ENCODE measurements at regions not wholly inside any gene's neighbourhood (a gene's known extent, or its start where the extent isn't known, plus 50 kb on each side); places are given as distances from the start of the nearest gene placed in this dataset.
A peak's percentile ranks its signal among the peaks of the same experiment; 100 is the strongest.

DNA sequence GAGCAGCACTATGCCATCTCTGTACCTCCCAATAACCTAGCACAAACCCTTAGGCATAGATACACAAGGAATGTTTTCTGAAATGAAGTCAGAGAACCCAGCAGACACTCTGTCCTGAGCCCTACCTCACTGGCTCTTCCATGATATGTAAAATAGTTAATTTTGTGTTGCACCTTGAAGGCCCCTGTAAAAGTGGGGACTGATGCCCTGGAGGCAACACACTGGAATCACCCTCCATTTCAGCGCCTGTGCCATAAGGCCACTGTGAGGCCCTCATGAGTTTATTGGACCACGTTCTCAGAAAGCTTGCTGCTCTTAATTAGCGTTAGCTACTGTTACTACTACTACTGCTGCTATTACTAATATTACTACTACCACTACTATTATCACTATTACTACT lies 670.1 kb upstream of the SOX11 start:
- no peak for FAIRE-seq

DNA sequence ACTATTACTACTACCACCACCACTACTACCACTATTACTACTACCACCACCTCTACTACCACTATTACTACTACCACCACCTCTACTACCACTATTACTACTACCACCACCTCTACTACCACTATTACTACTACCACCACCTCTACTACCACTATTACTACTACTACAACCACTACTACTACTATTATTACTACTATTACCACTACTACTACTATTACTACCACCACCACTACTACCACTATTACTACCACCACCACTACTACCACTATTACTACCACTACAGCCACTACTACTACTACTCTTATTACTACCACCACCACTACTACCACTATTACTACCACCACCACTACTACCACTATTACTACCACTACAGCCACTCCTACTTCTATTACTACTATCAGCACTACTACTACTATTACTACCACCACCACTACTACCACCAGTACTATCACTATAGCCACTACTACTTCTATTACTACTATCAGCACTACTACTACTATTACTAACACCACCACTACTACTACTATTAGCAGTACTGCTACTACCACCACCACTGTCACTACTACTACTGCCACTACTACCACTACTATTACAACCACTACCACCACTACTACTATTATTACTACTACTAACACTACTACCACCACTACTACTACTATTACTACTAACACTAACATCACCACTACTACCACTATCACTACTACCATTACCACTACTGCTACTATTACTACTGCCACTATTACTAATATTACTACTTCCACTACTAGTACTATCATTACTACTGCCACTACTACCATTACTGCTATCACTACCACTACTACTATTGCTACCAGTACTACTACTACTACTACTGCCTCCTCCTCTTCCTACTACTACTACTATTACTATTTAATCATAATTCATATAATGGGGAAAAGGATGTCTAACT lies 669.2 kb upstream of the SOX11 start:
- peak; percentile 46 for FAIRE-seq

DNA sequence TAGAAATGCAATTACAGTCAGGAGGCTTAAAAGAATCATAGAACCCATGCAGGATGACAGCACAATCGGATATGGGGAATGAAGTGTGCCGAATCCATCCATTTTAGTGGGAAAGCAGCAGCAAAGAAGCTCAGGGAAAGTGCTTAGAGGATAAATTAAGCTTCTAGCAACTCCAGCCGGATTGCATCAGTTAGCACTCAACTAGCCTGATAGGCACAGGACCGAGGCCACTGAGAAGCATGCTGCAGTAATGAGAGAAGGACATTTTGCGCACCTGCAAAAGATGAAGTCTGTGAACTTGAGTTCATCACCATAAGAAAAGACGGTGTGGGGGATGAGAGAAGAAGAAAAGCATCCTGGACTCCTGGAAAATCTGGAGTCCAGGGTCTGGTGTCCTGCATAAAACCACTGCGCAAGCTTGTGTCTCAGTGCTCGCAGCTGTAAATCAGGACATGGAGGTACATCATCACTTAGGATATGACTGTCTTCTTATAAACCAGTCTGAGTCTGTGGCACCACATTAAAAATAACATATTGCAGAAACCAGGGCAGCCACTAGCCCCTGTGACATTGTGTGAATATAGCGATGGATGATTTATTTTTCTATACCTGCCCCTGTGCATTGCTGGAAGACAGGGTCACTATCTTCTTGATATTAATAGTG lies 665.5 kb upstream of the SOX11 start:
- FAIRE-seq, result no peak

DNA sequence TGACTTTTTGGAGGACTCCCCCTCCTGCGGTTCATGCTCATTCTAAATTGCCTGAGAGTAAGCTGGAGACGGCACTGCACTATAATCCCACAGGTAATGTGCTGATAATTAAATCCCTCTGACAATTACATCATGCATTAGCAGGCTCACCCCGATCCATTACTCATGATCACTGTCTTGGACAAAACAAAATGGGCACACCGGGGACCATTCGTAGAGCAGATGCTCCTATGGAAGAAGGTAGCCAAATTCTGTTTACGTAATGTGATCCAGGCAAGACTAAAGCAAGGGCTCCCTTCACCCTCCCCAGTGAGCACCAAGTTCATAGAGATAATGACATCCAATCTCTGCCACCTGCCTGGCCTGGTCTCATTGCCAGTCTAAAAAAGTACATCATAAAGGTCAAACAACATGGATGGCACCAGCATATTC lies 657.1 kb upstream of the SOX11 start:
- FAIRE-seq, result no peak

DNA sequence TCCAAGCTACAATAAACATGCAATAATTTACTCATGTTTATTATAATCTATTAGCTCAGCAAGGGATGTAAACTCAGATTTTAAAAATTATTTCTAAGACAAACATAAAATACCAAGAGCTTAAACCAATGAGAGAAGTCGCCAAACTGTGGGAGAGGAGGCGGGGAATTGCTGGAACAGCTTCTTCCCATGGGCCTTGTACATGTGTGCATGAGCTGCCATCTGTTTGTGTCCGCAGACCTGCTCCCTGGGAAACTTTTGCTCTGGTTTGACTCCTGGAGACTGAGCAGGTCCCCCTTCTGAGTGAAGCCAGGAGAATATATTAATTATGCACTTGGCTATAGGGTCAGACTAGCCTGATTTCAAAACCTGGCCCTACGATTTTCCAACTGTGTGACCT lies 655.9 kb upstream of the SOX11 start:
- no peak for FAIRE-seq

DNA sequence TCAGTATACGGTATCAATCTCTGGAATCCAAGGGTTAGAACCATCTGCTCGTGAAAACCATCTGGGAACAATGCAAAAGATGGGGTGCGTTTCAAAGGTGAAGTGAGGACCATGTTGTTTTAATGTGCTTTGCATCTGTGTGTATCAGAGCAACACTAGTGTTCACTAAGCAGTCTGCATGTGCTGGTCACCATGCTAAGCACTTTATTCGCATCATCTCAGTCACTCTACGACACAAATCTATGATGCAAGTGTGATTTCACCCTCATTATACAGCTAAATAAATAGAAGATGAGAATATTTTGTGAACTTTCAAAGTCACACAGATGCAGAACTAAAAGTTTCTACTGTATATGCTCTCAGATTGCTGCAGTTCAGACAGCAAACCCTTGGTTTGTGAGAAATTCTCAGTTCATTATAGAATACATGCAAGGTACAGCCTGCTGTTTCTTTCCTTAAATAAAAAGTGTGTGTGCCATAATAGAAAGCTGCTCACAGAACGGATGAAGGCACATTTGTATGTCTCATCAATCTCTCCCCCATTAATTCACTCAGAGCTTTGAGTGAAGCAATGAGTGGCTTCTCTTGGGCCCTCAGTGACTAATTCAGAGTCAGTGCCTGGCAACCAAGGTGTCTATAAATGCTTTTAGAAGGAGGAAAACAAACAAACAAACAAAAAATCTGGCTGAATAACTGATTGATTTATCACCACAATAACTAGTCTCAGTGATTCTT lies 652.8 kb upstream of the SOX11 start:
- no peak for FAIRE-seq

DNA sequence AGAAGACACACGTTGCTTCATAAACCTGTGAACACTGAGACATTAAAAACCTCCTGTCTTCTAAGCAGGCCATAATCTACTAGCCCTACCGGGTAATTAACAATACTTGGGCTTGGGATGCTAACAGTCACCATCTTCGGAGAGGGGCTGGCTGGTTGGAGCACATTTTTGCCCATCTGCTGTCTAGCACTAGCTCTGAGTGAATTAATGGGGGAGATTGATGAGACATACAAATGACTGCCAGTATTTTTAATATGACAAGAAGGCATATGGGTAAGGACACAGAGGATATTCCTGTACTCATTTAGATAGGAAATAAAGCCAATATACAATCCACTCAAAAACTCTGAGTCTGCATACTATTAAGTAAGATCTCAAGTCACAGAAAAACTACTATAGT lies 651.6 kb upstream of the SOX11 start:
- no peak for FAIRE-seq

DNA sequence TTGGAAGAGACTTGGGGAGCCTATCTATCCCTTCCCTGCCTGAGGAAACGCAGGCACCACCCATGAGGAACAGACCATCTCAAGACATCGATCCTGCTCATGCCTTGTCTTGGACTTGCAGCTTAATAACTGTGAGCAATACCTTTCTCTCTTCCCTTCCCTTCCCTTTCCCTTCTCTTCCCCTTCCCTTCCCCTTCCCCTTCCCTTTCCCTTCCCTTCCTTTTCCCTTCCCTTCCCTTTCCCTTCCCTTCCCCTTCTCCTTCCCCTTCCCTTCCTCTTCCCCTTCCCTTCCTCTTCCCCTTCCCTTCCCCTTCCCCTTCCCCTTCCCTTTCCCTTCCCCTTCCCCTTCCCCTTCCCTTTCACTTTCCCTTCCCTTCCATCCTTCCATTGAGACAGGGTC lies 650.7 kb upstream of the SOX11 start:
- FAIRE-seq, result no peak

DNA sequence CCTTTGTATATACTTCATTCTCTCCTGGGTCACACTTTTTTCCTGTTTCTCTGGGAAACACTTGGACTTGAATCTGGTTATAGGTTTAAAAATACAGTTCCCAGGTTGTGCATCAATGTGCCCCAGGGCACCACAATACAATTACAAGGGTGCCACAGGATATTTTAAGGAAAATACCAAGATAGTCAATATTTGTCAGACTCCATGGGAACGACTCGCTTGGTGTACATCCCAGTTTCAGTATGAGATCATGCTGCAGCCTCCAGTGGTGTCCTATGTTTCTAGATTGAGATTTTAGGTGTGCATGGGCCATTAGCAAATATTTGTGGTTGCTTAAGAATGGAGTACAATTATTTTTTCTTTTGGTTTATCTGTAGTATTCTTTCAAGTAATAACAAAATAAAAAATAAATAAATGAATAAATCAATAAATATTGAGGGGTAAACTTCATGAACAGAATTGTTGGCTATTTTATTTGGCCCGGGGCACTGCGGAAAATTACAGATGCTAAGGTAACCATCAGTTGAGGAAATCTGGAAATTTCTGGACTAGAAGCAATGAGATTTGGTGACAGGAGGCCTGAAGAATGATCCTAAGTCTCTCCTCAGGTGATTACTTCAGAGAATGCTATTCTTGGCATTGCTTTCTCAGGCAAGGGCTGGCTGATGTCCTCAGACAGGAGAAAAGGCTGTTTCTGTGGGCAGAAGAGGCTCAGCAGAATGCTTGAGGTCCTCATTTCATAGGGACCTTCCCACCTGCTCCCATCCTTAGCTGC lies 649.3 kb upstream of the SOX11 start:
- FAIRE-seq, result no peak

DNA sequence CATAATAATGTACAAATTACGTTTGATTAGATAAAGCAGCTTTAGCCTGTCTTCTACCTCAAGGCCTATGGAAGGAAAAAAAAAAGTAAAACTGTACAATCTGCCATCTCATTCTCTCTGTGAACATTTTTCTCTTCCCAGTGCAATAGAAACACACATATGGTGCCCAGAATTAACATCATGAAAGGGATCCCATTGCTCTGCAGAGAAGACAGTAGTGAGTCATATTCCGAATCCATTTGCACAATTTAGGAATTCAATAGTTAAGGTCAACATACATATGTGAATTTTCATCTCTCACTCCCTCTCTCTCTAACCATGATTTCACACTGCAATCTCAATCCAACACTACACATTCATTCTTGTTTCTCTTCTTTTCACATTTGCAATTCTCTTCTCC lies 640.9 kb upstream of the SOX11 start:
- FAIRE-seq, result no peak

DNA sequence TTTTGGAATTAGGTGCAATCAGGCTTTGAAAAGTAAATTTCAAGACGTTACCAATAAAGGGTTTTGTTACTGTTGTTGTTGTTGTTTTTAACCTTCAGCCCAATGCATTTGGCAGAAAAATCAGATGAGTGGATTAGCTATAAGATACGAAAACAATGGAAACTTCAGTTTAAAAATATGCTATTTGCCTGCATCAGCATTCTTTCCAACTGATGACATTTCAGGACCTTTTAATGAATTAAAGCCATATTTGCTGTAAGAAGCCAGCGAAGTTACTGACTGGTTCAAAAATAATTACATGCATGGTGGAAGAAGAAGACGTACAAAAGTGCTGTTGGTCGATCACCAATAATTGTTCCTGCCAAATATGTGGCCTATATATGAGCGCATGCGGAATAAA lies 639.3 kb upstream of the SOX11 start:
- no peak for FAIRE-seq

DNA sequence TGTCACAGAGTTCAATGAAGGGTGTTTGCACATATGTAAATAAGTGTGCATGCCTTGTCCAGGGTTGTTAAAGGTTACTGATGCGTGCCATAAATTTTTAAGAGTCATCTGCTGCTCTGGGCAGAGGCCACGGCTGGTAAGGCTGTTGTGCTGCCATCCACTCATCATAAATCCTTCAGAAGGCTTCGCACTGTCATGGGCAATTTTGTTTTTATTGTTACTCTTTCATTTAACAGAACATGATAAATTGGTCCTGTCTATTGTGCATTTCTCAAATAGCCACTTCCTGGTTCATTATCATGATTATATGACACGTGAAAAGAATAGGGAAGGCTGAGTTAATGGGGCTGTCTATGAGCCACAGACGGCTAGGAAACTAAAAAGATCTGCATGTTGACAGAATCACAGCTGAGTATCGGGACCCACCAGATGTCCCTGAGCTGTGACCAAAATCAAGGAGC lies 634.3 kb upstream of the SOX11 start:
- no peak for FAIRE-seq

DNA sequence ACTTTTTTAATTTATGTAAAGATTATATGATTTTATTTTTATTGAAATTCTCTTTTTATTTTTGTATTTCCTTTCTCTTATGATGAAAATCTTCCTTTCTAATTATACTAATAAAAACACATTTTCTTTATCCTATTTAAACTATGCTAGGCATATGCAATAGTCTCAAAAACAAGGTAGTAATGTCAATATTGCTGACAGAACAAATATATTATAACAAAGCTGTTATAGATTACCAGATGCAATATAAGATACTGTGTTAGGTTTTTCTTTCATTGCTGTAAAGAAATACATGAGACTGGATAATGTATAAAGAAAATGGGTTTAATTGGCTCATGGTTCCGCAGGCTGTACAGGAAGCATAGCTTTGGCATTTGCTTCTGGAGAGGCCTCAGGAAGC lies 631.2 kb upstream of the SOX11 start:
- FAIRE-seq, result no peak

DNA sequence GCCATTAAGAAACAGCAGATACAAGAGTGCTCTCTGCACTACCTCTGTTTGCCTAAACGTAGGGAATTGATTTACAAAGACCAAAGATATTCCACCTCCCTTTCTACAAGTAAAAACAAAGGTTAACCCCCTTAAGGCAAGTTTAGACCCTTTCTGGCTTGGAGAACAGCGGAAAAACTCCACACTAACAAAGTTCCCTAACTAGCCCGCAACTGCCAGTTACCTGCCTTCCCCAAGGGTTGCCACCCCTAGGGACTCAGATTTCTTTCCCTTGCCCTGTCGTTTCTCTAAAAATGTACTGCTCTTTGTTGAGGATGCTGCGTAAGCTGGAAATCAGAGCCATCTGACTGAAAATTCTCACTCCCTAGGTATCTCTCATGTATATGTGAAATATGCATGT lies 627.5 kb upstream of the SOX11 start:
- no peak for FAIRE-seq

DNA sequence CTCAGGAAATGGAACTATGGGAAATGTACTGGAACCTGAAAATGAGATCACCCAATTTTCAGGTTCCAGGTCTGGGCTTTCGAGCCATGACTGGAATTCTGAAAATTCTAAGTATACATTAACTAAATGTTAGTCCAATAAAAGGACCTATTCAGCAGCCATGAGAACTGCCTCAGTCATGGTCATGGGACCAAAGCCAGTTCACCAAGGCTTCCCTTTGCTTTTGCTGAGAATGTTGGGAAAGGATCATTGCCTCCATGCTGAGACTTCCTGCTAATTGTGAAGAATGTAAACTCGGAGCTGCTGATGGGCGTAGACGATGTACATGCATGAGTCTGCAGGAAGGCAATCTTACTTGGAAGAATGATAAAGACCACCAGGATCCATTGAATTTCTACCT lies 624.4 kb upstream of the SOX11 start:
- no peak for FAIRE-seq

DNA sequence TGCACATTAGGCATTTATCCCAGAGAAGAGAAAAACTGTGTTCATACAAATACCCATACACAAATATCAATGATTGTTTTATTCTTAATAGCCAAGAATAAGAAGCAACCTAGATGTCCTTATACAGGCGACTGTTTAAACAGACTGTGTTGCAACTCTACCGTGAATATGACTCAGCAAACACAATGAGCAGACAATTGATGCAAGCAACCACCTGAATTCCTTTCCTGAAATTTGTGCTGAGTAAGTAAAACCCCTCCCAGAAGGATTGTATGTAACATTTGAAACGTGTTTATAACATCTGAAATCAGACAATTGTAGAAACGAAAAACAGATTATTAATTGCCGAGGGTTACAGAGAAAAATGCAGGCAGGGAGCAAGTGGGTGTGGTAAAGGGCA lies 621.9 kb upstream of the SOX11 start:
- no peak for FAIRE-seq

DNA sequence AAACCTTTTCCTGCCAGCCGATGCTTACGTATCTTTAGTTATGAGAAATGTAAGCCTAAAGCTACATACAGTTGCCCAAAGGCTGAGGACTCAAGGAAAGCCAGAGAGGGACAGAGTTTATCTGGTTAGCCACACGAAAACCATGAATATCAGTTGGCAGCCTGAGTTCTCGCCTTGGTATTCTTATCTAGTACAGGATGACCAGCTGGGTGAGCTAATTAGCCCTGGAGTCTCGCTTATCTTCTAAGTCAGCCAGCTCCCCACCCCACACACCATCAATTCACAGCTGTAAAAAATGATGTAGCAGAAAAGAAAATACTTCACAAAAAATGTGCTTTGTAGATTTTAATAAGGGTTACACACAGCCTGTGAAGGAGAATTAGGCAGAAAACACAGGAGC lies 617.5 kb upstream of the SOX11 start:
- FAIRE-seq, result no peak

DNA sequence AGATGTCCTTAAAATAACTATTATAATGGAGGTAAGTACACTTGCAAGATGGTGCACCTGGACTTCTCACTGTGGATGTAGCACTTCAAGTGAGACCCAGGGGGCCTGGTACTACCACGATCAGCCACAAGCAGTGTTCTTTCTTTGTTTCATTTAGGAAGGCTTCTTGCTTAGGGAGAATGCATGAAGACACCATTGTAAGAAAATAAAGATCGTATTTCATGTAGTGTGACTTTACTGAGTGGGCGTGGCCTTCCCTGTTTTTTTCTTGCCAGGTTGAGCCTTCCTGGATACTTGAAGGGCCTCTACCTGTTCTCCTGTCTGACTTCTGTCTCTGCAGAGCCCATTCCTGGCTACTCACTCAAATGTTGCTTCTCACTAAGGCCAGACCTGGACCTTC lies 615.6 kb upstream of the SOX11 start:
- FAIRE-seq, result no peak

DNA sequence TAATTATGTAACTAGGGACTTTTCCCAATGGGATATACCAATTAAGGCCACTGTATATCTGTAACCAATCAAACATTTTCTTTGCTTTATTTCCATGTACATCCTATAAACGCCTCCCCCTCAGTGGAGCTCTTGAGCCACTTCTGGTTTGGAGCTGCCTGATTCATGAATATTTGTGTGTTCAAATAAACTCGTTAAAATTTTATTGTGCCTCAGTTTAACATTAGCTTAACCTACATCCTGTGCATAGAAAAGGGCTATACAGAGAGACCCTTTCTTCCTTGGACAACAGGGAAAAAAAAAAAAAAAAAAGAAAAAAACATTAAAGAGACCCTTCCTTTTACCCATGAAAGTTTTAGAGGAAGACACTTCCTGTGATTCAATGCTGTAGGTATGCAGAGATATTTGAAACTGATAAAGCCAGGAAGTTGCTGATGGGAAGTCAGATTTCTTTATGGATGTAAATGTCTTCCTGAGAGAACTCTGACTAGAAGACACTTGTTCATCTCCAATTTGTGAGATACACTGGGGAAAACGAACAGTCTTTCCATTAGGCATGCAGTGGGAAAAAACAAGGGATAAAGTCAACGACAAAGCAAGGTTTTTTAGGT lies 614.6 kb upstream of the SOX11 start:
- no peak for FAIRE-seq

DNA sequence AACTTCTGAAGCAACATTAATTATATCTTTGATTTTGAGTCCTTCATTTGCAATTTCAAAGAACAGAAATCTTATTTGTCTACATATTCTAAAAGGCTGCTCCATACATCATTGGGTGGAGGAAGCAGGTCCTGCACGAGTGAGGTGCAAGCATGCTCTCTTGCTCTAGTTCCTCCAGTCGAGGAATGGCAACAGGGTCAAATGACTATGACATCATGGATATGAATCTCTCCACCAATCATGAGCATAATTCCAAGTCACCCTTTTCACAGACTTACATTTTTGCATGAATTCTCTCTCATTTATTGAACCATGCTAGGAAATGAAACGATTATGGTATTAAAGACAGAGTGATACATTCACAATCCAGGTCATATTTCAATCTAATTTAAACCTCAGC lies 608.8 kb upstream of the SOX11 start:
- FAIRE-seq, result no peak

DNA sequence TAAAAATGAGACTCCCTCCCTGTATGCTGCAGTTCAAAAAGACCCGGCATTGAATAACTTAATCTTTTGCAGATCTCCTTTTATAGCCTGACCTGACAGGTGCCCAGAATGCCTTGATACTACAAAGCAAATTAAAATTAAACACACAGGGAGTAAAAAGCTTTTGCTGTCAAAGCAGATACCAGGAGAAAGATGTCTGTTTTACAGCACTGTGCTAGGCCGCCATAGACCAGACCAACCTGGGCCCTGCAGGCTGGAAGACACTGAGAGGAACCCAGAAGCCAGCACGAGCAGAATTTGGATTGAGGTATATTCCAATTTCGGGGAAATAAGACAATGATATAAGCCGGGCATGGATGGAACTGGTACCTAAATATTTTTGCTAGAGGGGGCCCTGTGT lies 602.8 kb upstream of the SOX11 start:
- no peak for FAIRE-seq

DNA sequence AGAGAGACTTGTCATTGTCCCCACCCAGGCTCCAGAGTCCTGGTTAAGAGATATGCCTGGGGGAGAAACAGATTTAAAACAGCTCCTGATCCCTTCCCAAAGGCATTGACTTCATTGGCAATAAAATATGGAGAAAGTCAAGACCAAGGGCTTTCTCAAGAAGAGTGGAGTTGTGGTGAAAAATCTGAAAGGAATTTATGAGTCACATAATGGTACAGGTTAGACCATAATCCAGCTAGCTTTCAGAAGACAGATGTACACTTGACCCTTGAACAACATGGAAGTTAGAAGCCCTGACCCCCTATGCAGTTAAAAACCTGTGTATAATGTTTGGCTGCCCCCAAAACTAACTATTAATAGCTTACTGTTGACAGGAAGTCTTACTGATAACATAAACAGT lies 599.1 kb upstream of the SOX11 start:
- FAIRE-seq, result no peak

Measured in endometrium (tissue), 2 donors.